Globus pallidus (tissue), 1 donor: ENCODE measurements at regions not wholly inside any gene's neighbourhood (a gene's known extent, or its start where the extent isn't known, plus 50 kb on each side); places are given as distances from the start of the nearest gene placed in this dataset.
A peak's percentile ranks its signal among the peaks of the same experiment; 100 is the strongest.

Experiments
- DNase-seq: peaks from one replicate; pipeline ENCODE4 v3.0.0-alpha.2; 2015; ENCODE audit warnings: low spot score

DNA sequence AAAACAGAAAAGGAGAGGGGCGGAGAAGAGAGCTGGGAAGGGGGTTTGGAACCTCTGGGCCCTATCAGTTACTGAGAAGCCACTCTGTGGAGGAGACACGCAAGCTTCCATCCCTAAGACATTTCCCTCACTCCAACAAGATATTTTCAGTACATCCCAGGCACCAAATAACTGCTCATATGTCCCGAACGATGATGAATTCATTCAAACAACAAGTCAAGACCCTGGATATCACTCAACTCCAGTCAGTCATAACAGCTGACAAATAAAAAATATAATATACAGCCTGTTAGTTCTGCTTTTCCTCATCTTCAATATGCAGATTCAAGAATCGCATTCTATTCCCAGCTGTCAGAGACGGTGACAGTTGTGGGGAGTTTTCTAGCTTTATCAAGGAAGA, 104.0 kb upstream of the ZFHX3 start:
- DNase-seq: no peak

- DNase-seq: no peak
These were observed 103.3 kb upstream of the ZFHX3 start for GRCh38 chr16:73151225-73151624.

GRCh38 chr16:73150786-73151185, 102.9 kb upstream of the ZFHX3 start:
- no peak for DNase-seq

- DNase-seq: no peak
These were observed 101.4 kb upstream of the ZFHX3 start for GRCh38 chr16:73149334-73149733.

DNA sequence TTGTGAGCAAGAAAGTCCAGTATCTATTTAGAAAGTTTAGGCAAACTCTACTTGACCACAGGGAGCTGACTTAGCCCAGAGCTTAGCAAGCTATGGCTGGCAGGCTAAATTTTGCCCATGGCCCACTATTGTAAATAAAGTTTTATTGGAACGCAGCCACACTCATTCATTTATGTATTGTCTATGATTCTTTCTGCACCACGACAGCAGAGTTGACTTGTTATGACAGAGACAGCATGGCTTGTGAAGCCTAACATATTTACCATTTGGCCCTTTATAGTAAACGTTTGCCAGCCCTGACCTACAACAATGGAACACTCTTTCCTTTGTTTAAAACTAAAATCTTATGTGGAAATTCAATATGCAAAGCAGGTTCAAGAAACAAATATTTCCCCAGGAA, 100.0 kb upstream of the ZFHX3 start:
- no peak for DNase-seq

GRCh38 chr16:73145166-73145880, 97.4 kb upstream of the ZFHX3 start:
- DNase-seq: no peak

DNA sequence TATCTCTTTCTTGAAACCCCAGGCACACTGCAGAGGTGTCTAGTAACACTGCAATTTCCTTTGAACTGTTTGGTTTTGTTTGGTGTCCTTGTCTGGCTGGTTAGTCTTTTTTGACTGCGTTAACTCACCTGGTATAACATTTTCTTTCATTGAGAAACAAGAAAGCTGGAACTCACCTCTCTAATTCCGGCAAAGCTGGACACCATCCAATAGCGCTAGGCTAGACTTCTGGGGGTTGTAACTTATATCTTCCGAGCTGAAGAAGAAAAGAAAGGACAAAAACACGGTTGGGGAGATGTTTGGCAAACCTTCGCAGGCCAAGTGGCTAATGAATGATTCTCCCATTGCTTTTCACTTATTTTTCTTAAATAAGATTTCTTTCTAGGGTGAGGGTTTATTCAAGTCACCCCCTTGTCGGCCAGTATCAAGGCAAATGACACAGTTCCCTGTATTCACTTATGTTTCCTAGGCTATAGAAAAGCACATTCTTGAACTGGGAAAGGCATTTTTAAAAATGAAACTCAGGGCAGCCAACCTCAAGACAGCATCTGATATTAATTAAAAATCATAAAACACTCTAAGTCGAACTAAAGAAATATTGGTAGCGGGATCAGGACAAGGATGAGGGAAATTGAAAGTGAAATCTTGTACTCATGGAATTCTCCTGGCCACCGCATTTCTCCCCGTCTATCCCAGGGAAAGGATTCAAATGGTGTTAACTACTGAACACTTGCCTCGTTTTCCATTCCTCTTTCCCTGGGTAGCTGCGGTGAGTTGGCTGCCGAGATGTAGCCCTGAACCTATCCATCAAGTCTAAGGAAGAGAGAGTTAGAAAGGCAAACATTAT, 95.9 kb upstream of the ZFHX3 start:
- no peak for DNase-seq

GRCh38 chr16:73143002-73143401, 95.1 kb upstream of the ZFHX3 start:
- DNase-seq: no peak

- DNase-seq: no peak
These were observed 94.3 kb upstream of the ZFHX3 start for GRCh38 chr16:73142053-73142854.

- DNase-seq: no peak
These were observed 93.0 kb upstream of the ZFHX3 start for GRCh38 chr16:73140929-73141328.

DNA sequence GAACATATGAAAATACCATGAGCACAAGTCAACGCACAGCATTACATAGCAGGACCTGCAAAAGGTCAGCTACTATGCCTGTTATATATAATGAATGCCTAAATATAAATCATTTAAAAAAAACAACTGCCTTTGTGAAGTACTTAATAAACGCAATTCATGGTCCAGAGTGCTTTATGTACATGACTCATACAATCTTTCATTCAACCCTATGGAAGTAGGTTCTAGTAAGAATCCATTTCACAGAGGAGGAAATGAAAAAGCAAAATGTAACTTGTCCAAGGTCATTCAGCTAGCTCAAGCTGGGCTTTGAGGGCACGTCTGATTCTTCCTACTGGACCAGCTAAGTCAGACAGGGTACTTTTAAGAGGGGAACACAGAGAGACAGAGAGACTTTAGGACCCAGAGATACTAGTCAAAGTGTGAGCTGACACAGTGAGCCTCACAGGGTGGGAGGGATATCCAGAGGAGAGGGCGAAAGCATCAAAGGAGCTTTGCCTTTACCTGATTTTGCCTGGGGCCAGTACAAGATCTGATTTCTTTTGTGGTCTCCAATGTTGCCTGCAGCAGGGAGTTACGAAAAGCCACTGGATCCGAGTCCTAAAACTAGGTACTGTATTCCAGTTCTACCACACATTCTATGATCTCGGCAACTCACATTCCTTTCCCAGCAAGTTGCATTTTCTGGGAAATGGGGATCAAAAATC, 83.4 kb upstream of the ZFHX3 start:
- no peak for DNase-seq

- DNase-seq: no peak
These were observed 81.5 kb upstream of the ZFHX3 start for GRCh38 chr16:73129455-73129854.

DNA sequence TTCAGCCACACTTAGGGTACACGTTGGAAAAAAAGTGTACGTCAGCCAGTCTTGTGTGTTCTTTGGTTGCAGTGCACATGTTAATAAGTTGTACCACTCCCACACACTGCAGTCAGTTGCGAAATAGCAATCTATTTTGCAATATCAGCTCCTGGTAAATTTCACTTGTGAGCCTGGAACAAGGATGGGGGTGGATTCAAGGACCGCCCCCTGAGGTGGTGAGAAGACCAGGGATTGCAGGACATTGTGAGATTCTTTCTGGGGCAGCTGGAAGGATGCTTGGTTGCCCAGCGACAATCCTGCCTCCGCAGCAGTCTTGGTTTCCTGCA, 78.6 kb upstream of the ZFHX3 start:
- no peak for DNase-seq

DNA sequence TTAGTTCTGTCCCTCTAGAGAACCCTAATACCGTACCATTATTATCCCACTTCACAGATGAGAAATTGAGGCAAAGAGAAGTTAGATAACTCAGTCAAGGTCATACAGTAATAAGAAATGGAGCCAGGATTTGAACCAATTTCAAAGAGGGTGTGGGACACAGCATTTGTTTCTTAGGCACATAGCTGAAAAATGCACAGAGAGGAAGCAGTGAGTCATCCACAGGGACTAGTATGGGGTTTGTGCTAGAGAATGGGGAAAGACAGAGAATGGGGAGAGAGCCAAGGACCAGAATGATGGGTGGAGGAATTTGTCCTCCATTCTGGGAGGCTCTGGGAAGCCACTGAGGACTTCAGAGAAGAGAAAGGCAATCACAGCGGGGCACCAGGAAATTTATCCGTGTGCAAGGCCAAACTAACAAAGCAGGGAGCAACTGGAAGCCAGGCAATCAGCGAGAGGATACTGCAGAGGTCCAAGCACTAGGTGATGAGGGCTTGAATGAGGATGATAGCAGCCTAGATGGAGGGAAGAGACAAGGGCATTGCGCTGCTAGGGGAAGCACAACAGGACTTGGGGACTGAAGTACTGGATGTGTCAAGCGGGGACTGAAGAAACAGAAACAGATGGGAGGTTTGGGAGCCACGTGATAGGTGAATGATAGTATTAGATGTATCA, 78.1 kb upstream of the ZFHX3 start:
- no peak for DNase-seq

GRCh38 chr16:73124665-73125375, 76.9 kb upstream of the ZFHX3 start:
- peak; percentile 42 for DNase-seq

- DNase-seq: no peak
These were observed 76.2 kb upstream of the ZFHX3 start for GRCh38 chr16:73124097-73124652.

- DNase-seq: peak; percentile 47
These were observed 74.9 kb upstream of the ZFHX3 start for GRCh38 chr16:73122604-73123391.

- DNase-seq: no peak
These were observed 68.6 kb upstream of the ZFHX3 start for GRCh38 chr16:73116576-73116975.

GRCh38 chr16:73113336-73113735, 65.4 kb upstream of the ZFHX3 start:
- no peak for DNase-seq
